ENCODE measurements at regions not wholly inside any gene's neighbourhood (a gene's known extent, or its start where the extent isn't known, plus 50 kb on each side); places are given as distances from the start of the nearest gene placed in this dataset.

DNA sequence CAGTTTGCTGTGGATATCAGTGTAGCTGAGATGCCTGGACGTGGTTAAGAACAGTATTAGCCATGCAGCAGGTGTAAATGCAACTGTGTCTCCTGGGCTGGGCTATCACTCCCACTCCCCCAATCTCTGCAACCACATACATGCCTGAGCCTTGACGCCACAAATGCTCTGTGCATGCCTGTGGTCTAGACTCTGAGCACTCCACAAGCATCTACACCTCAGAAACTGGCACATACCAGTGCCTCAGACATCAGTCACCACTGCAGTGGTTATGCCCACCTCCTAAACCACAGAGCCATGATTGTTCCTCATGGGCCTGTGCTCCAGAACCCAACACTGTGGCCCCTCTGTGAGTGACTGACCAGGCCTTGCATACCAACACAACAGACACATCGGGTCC, 226.8 kb upstream of the ALG10 start:
- Histone ChIP-seq H3K27me3 (ENCODE audit: control insufficient read depth, insufficient read depth, low read length) (no peaks in the 10 kb centered on the region), H3K4me3 (ENCODE audit: low read depth, low read length) (no peak overlapping the region), H3K36me3 (ENCODE audit: control insufficient read depth, insufficient read depth, low read length) (no peaks in the 10 kb centered on the region)
- ChIA-PET CTCF (no interaction called here), POLR2A (no interaction called here)
- TF ChIP-seq, protein P1, sequence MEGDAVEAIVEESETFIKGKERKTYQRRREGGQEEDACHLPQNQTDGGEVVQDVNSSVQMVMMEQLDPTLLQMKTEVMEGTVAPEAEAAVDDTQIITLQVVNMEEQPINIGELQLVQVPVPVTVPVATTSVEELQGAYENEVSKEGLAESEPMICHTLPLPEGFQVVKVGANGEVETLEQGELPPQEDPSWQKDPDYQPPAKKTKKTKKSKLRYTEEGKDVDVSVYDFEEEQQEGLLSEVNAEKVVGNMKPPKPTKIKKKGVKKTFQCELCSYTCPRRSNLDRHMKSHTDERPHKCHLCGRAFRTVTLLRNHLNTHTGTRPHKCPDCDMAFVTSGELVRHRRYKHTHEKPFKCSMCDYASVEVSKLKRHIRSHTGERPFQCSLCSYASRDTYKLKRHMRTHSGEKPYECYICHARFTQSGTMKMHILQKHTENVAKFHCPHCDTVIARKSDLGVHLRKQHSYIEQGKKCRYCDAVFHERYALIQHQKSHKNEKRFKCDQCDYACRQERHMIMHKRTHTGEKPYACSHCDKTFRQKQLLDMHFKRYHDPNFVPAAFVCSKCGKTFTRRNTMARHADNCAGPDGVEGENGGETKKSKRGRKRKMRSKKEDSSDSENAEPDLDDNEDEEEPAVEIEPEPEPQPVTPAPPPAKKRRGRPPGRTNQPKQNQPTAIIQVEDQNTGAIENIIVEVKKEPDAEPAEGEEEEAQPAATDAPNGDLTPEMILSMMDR (IDR thresholded peaks at IDR 0.05; ENCODE audit: insufficient read depth, low read depth, low read length), result no peak
- no peak for DNase-seq (ENCODE audit: low read depth)

DNA sequence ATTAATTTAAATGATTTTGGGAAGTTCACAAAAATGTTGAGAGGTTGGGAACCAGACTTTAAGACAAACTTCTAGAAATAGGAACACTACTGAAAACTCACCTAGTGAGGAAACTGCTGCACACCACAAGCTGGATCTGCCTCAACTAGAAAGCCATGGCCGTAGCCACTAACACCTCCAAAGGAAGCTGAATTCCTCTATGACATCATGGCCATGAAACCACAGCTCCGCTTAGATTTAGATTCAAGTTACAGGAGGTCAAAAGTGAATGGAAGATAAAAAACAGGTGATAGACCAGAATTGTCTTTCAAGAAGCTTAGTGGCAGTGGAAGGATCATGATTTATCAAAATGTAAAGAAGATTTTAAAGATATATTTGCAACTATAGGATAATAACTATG, 208.8 kb upstream of the ALG10 start:
- ChIA-PET POLR2A (no interaction called here), CTCF (no interaction called here)
- TF ChIP-seq, protein P1 (IDR thresholded peaks at IDR 0.05; ENCODE audit: insufficient read depth, low read depth, low read length), result no peak
- no peak for DNase-seq (ENCODE audit: low read depth)
- no peaks in the 10 kb centered on the region for H3K36me3 ChIP-seq (ENCODE audit: control insufficient read depth, insufficient read depth, low read length)
- no peaks in the 10 kb centered on the region for H3K27me3 ChIP-seq (ENCODE audit: control insufficient read depth, insufficient read depth, low read length)
- no peak overlapping the region for H3K4me3 ChIP-seq (ENCODE audit: low read depth, low read length)

DNA sequence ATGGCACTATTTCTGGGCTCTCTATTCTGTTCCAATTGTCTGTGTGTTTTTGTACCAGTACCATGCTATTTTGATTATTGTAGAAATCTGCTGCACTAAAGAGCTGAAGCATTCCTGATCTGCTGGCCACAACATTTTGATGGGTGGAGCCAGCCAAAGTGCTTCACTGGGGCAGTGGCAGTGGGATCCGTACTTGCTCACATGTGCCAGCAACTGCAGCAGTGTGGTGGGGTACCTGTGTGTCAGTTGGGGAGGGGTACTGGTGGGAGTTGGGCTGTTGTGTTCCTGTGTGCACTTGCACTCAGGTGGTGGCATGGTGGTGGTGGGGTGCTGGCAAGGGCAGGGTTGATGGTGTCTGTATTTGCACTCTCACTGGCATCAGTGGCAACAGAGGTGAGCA, 204.6 kb upstream of the ALG10 start:
- CTCF ChIA-PET, result no interaction called here
- POLR2A ChIA-PET, result no interaction called here
- H3K27me3 ChIP-seq (ENCODE audit: control insufficient read depth, insufficient read depth, low read length), result no peaks in the 10 kb centered on the region
- no peak overlapping the region for H3K4me3 ChIP-seq (ENCODE audit: low read depth, low read length)
- no peaks in the 10 kb centered on the region for H3K36me3 ChIP-seq (ENCODE audit: control insufficient read depth, insufficient read depth, low read length)
- TF ChIP-seq, protein P1 (IDR thresholded peaks at IDR 0.05; ENCODE audit: insufficient read depth, low read depth, low read length), result no peak
- no peak for DNase-seq (ENCODE audit: low read depth)

DNA sequence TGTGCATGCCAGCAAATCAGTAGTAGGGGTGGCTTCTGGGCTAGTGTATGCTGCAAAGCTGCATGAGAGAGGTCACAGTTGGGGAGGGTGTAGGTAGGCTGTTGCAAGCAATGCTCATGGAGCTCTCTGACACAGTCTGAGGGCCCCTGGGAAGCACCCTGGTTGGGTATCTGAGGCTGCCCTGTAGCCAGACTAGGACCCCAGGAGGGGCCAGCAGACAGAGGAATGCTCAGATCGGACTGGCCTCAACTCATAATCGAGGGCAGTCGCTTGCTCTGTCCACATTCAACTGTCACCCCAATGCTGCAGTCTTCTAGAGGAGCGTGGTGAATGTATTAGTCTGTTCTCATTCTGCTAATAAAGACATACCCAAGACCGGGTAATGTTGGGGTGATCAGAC, 204.0 kb upstream of the ALG10 start:
- TF ChIP-seq, protein P1 (IDR thresholded peaks at IDR 0.05; ENCODE audit: insufficient read depth, low read depth, low read length), result no peak
- CTCF ChIA-PET, result no interaction called here
- no peaks in the 10 kb centered on the region for H3K36me3 ChIP-seq (ENCODE audit: control insufficient read depth, insufficient read depth, low read length)
- POLR2A ChIA-PET, result no interaction called here
- no peaks in the 10 kb centered on the region for H3K27me3 ChIP-seq (ENCODE audit: control insufficient read depth, insufficient read depth, low read length)
- no peak overlapping the region for H3K4me3 ChIP-seq (ENCODE audit: low read depth, low read length)
- no peak for DNase-seq (ENCODE audit: low read depth)

DNA sequence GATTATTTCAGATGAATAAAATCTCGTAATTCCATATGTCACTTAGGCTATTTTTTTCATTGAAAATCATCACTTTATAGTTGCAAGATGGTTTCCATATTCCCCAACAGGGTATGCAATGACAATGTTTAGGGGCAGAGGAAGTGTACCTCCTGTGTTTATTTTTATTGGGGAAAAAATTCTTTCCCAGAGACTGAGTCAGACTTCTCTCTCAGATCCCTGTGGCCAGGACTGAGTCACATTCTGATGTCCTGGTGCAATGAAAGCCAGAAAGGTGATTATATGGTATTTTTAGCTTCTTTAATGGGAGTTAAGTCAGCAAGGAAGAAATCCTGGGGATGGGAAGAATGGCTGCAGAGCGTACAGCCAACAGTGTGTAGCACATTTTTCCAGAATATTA, 196.9 kb upstream of the ALG10 start:
- H3K36me3 ChIP-seq (ENCODE audit: control insufficient read depth, insufficient read depth, low read length), result no peaks in the 10 kb centered on the region
- ChIA-PET POLR2A (no interaction called here), CTCF (no interaction called here)
- TF ChIP-seq, protein P1 (IDR thresholded peaks at IDR 0.05; ENCODE audit: insufficient read depth, low read depth, low read length), result no peak
- DNase-seq (ENCODE audit: low read depth), result no peak
- H3K4me3 ChIP-seq (ENCODE audit: low read depth, low read length), result no peak overlapping the region
- H3K27me3 ChIP-seq (ENCODE audit: control insufficient read depth, insufficient read depth, low read length), result no peaks in the 10 kb centered on the region

Measured in BJ (cell line).